GM21717 (cell line): ENCODE measurements at regions not wholly inside any gene's neighbourhood (a gene's known extent, or its start where the extent isn't known, plus 50 kb on each side); places are given as distances from the start of the nearest gene placed in this dataset.

Experiments used
- ATAC-seq: cut with Tn5 transposase; IDR thresholded peaks from one replicate; pipeline ENCODE4 v1.9.1; 2021; ENCODE audit warnings: mild to moderate bottlenecking, moderate library complexity; ENCODE audit not compliant: unreplicated experiment

DNA sequence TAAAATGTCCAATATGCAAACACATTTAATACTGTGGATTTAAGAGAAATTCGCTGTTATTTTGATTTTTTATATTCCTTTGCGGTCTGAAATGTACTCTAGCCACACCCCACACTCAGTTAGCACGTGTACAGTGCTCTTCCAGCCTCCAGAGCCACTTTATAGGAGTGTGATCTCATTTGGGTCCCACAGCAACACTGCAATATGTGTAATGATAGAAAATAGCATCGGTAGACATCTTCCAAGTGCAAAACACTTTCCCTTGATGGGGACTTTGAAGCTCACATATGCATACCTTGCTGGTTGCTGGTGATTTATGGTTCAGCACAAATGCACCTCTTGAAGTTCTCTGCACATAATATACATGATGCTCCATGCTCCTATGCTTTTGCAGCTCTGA lies 148.3 kb downstream of the GAS1 start:
- no peak for ATAC-seq

DNA sequence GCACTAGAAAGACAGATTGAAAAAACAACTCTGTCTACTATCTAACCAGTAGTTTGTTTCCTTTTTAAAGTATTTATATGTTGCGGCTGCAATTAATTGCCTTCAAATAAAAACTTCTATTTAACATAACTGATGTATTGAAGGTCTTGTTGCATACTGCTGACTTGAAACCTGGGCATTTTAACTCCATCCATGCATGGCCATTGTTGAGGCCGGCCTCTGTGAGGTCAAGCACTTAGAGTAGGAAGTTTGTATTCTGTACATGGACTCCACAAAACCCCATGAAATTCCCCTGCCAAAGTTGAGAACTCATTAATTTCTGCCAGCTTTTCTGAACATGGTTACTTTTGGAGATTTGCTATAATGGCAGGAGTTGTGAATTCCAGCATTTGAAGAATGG lies 150.6 kb downstream of the GAS1 start:
- ATAC-seq: no peak

DNA sequence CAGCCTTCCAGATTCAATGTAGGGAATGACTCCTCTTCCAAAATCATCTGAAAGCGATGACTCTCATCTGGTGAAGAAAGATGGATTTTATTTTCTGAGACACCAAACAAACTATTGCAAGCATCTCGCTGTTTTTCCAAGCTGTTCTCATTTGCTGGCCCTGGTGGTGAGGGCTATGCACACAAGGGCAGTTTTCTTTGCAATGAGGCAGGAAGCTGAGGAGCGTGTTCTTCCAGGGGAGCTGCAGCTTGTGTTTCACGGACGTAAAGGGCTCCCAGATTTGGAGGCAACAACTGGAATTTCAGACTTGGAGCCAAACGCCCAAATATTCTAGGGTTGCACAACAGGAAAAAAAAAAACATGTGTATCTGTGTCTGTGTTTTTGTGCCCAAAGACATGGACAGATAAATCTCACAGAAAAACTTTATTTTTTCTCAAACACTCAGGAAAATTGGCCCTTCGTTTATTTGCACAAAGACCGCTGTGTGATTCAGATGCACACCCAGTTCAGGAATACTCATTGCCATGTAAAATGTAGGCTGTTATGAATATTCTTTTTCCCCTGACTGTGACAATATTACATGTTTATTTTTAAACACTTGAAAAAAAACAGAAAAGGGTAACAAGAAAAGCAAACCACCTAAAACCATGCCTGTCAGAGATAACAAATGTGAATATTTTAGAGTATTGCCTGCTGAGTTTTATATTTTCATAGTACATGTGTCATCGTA lies 151.3 kb downstream of the GAS1 start:
- no peak for ATAC-seq

DNA sequence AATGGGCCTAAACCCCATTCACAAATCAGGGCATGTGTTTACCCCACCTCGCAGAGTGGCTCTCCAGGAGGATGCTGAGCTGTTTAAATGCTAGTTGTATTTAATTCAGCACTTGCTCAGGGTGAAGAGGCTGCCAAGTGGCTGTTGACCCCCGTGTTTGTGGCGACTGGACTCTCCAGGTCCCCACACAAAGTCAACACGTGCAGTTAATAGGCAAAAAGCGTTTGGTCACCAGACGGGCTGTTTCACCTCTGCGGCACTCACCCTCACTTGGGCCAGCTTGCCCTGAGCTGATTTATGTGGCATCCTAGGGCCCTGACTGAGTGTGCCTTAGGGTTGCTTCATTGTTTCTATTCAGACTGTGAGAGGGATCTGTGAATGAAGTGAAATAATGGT lies 152.3 kb downstream of the GAS1 start:
- no peak for ATAC-seq

DNA sequence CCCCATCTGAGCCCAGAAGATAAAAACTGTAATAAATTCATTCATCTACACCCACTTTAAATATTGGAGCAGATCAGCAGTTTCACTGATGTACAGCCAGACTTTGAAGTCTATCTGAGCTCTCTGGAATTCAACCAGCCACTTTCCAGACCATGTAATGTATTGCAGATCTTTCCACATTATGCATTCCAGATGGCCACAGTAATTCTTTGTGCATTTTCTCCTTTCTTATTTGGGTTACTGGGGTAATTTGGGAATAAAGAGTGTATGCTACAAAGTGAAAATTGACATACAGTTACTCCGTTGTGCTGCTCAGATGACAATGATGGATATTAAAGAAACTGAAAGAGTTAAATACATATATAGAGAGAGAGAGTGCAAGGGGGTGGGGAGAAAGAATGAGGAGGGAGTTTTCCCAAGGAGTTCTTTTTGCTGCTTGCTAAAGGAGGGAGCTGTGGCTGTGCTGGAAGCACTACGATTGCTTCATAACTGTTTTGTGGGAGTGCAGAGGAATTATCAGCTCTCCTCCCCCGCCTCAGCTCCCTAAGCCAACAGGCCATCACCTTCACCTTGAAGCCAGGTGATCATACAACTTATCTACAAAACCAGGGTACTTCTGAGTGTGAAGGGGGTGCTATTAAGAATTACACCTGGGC lies 152.8 kb downstream of the GAS1 start:
- ATAC-seq: no peak

DNA sequence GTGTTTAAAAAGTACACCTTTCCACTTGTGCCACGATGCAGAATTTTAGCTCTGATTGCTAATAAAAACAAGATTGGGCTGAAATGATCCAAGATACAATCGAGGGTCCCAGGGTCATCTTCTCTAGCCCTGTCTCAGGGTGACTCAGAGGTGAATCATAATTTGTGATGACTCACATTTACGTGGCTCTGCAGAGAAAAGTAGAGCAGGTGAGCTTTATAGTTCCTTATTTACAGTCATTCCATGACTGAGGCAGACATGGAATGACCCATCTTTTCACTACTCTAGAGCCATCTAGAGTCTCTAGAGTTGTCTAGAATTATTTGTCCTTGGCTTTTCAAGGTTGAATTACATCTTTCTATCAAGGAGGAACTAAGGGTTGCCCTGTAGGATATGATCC lies 155.2 kb downstream of the GAS1 start:
- ATAC-seq: no peak

DNA sequence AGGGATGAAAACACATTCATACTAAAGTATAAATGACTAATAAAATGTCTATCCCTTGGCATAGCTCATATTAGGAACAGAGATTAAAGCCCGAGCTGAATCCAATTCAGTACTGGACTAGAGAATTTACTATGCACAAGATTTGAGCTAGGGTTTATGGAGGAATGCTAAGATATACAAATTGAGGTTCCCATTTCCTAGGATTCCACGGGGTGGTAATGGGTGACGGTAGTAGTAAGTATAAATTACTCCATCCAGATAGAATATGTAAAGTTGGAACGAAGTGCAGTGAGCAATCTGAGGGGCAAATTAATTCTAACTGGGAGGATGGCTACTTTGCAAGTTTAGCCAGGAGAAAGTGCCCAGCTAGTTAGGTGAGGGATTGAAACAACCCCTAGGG lies 156.5 kb downstream of the GAS1 start:
- ATAC-seq: no peak

DNA sequence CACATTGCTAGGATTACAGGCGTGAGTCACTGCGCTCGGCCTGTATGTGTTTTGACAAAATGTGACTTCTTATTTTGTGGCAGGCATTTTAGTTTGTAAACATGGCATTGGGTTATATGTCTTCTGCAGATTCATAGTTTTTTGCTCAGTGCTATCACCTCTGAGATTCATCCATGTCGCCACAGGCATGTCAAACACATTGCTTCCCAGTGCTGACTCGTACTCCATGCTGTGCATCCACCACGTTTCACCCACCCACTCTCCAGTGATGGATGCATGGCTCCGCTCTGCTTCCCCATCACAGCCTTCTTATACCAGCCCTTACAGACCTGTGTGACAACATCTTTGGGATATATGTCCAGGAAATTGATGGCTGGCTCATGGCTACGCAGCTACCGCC lies 158.8 kb downstream of the GAS1 start:
- no peak for ATAC-seq

DNA sequence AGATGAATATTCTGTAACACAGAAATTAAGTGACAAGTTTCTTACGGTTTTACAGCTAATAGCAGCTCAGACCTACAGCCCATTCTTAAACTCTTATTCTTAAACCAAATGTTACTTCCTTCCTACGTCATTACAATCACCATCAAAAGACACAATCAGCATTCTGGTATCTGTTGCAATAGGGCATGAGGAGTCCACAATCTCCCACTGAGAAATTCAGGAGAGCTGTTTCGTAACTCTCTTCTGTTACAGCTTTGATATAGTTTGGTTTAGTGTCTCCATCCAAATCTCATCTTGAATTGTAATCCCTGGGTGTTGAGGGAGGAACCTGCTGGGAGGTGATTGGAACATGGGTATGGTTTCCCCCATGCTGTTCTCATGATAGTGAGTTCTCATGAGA lies 163.4 kb downstream of the GAS1 start:
- no peak for ATAC-seq

DNA sequence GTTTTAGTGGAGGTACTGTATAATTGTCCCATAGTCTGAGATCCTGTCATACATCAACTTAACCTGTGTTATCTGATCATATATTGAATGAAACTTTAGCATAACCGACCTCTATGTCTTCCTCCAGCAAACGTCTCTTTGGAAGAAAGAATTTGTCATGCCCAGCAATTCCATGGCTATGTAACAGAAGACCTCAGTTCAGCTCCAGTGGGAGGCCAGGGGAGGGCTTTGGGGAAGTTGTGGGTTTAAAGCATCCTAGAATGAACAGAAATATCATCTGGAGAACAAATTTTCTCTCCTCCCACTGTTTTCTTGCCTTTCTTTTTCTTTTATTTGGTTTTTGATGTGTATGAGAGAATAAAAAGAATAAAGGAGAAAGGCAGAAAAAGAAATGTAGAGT lies 164.5 kb downstream of the GAS1 start:
- no peak for ATAC-seq

DNA sequence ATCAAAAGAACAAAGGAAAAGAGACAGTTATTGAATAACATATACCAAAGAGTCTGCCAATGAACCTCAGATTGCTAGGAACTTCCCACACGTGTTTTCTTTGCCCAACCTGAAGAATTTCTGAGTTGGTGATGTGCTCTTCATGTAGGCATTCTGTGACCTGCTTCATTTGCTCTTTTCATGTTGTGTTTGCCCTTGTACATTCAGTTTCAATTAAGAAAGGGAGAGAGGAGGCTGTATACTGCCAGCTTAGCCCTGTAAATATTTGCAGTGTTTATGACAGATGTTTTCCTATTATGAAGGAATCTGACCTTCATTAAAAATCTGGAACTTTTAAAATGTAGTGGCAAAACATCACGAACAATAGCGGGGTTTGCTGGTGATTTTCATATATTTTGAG lies 168.5 kb downstream of the GAS1 start:
- ATAC-seq: no peak

DNA sequence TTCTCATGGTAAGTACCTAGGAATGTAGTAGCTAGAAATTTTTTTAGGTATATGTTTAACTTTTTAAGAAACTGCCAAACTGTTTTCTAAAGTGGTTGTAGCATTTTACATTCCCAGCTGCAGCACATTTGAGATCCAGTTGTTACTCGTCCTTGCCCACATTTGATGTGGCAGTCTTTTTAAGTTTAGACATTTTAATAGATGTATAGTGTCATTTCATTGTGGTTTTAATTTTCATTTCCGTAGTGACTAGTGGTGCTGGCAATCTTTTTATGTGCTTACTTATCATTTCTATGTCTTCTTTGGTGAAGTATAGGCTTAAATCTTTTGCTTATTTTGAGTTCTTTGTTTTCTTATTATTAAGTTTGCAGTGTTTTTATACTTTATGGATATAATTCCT lies 171.6 kb downstream of the GAS1 start:
- ATAC-seq: no peak

DNA sequence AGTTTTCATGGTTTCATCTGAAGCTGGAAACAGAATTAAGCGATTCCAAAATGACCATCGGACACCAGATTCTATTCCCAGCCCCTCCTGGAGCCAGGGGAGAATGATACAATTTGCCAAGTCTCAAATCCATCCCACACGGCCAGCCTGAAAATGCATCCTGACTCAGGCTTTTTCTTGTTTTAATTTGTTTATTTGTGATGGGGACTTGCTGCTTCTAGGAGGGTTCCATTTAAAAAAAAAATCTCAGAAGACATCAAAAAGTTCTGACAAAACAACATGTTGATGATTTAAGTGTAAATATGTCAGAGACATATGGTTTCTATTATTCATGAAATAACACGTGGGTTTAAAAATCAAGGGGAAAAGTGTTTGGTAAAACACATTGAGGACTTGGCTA lies 173.2 kb downstream of the GAS1 start:
- no peak for ATAC-seq

DNA sequence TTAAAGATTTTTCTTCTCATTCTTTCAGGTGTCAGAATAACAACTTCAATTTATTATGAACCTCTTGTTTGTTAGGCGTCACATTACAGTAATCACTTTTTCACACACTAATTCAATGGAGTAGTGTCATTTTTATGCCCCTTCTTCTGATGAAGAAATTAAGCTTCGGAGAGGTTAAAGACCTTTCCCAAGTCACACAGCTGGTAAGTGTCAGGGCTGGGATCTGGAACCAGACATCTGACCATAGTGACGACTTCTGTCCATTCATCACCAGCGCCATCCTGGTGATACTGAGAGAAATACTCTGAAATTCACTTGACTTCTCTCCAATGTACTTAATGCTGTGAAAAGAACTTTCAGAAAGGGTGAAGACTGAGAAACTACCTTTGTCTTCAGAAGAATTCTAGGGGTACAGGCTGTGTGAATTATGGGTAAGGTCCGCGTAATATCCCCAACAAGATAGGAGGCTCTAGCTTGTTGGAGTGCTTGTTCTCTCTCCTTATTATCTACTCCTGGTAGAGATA lies 173.8 kb downstream of the GAS1 start:
- no peak for ATAC-seq

DNA sequence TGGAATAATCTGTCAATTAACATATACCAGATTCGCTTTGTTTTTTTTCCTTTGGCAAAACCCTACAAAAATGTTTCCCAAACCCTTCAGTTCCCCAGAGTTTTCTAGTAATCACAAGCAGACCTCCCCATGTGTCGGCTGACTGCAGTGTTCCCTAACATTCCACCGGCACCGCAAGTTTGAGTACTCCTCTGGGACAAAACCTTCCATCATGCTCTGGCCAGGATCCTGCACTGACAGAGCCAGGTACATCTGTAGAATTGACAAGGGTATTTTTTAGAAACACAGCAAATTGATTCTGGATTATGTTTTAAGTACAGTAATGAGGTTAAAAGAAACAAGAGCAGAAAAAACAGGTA lies 174.7 kb downstream of the GAS1 start:
- ATAC-seq: no peak

DNA sequence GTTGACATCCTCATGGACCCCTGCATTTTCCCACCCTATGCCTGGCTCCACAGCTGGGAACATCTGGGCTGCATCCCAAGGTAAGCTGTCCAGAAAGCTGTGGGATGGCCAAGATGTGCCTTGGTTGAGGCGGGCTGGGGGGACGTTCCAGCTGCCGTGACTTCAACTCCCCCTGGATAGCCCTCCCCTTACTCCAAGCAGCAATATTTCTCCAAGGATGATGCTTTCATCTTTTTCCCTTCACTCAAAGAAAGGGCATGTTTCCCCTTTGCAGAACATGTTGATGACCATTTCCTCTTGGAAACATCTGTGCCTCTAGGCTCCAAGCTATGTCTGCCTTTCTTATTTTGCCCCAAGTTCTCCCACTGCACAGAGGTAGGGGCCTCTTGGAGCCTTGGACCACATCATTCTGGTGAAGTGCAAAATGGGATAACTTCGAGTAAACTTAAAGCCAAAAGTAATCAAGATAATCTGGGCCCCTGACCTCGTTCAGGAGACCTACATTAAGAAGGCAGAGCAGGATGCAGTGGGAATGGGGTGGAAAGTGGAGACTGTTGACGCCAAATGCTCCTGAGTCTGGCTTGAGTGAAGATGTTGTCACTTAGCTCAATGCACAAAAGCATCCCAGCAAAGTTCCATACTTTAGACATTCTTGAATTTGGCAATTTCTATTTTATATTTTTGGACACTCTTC lies 175.2 kb downstream of the GAS1 start:
- no peak for ATAC-seq

DNA sequence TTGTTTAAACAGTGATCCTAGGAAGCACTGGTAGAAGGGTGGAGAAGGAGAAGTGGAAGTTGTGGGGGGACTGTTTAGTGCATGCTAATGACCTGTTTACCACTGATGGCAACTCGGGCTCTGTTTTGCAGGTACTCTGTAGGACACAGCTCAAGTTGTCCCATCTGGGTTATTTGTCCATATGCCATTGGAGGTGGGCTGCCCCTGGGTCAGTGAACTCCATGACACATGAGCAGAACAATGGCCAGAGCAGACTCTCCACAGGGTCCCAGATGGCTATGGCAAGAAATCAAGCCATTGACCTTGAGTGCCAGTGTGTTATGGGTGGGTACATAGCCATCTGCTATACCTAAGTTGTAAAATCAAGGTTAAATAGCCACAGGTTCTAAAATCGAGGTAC lies 175.9 kb downstream of the GAS1 start:
- ATAC-seq: no peak

DNA sequence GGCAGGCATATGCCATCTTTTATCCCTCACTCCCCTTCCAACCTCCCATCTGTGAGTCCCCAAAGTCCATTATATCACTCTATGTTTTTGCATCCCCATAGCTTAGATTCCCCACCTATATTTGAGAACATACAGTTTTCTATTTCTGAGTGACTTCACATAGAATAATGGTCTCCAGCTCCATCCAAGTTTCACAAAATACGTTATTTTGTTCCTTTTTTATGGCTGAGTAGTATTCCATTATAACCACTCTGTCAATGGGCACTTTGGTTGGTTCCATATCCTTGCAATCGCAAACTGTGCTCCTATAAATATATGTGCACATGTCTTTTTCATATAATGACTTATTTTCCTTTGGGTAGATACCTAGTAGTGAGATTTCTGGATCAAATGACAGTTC lies 178.6 kb downstream of the GAS1 start:
- ATAC-seq: no peak

DNA sequence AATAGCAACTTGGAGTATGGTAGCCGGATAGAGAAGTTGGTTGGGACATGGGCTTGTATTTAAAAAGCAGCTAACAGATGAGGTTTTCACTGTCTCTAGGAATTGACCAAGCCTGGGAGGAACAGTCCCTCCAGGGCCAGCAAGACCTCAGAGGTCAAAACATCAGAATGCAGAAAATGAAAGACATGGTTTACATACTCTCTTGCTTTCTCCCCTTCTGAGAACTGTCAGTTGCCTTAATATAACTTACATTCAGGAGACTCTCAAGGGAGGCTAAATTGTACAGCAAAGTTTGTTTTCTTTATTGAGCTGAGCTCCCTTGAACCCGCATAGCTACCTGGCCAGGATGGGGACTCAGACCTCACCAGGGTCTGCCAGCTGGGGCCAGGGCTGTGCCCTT lies 179.3 kb downstream of the GAS1 start:
- ATAC-seq: no peak

DNA sequence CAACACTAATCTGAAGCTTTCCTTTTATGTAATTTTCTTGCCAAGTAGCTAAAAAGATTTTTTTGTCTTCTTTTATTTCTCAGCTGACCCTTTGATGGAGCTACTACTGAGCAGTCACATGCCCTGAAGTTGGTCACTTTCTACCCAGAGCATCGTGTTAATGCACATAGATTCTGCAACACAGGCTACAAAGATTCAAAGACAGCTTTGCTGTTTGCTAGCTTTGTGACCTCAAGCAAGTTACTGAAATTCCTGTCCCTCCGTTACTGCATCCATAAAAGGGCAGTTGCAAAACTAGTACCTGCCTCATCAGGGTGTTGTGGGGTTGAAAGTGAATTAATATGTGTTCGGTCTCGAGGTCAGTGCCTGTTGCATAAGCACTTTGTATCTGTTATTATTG lies 179.9 kb downstream of the GAS1 start:
- ATAC-seq: no peak

DNA sequence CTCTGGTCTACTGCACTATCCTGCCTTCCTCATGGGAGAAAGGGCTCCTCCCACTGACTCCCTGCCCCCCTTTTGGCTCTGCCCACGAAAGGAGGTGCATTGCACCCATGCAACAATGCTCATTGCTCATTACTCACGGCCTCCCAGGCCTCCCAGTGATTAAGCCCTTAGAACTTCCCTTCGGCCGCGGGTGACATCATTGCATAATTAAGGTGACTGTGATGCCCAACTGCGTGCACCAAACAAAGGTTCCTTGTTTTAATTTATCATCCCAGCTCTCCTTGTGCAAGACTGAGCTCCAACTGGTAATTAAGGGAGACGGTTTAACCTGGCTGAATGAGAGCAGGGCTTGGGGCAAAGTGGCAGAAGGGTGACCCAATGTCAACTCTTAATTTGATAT lies 180.4 kb downstream of the GAS1 start:
- ATAC-seq: no peak

DNA sequence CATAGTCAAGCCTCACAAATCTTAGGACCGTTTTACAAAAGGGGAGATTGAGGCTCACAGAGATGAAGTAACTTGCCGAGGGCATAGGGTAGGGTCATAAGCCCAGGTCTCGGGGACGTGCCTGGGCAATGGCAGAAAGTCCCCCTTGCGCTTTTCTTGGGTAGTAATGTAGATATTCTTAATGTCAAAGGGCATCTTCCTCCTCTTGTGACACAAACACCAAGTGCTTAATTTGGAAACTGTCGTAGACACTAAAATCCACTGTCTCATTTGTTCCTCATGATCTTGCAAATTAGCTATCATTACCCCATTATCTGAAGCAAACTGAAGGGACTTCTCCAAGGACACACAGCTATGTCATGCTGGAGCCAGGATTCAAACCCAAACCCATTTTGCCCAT lies 180.8 kb downstream of the GAS1 start:
- ATAC-seq: no peak
